ENCODE measurements at regions not wholly inside any gene's neighbourhood (a gene's known extent, or its start where the extent isn't known, plus 50 kb on each side); places are given as distances from the start of the nearest gene placed in this dataset.

- peak; percentile 46 for DNase-seq (ENCODE audit: low read depth)
Observed at GRCh38 chr16:5379954-5380353, 282.4 kb upstream of the EEF2KMT start.

GRCh38 chr16:5378531-5378930 is 280.9 kb upstream of the EEF2KMT start:
- no peak for DNase-seq (ENCODE audit: low read depth)

DNA sequence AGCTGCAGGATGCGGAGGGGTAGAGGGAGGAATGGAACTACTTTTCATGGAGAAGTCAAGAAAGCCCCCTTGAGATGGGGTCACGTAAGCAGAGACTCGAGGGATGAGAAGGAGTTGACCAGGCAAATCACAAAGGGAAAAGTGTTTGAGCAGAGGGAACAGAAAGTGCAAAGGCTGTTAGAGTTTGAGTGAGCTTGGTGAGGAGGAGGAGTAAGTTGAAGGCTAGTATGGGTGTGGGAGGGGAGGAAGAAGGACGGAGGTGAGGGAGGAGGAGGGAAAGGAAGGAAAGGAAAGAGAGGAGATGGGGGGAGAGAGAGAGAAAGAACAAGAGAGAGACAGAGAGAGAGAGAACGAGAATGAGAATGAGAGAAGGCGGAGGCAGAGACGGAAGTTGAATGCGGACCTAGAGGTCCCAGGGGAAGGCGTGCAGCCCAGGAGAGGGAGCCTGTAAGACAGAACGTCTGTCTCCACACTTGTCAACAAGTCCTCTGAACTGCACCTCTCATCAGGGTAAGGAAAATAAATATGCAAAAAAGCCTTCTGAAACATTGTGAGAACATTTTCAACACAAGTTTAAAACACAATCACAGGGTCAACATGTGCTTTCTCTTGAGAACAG is 279.8 kb upstream of the EEF2KMT start:
- DNase-seq (ENCODE audit: low read depth), result no peak

DNA sequence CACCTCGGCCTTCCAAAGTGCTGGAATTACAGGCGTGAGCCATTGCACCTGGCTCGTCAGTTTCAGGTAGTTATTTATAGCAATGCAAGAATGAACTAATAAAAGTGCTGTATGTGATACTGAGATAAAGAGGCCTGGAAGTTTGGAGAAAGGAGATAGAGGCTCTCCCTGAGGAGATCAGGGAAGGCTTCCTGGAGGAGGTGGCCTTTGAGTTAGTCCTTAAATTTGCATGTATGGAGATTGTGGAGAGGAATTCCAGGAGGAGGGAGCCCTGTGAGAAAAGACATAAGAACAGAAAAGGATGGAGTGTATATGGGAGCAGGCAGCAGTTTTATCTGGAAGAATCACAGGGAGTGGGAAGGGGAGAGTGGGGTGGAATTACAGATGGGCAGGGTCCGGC is 276.6 kb upstream of the EEF2KMT start:
- DNase-seq (ENCODE audit: low read depth), result no peak

DNA sequence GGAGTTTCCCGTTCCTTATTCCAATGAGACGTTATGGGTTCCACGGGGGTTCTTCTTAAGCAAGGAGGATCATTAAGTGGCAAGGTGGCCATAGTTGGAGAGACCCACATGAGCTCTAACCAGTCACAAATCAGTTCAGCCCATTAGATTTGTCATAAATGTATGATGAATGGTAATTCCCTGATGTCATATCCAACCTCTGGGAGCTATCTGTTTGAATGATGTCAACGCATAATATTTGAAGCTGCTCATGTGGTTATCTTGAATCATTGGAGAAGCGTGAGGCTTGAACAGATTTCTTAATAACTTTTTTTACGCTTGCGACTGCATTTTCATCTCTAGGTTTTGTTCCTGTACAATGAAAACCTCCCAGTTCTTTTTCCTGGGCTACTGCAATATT is 270.4 kb upstream of the EEF2KMT start:
- DNase-seq (ENCODE audit: low read depth), result no peak

DNA sequence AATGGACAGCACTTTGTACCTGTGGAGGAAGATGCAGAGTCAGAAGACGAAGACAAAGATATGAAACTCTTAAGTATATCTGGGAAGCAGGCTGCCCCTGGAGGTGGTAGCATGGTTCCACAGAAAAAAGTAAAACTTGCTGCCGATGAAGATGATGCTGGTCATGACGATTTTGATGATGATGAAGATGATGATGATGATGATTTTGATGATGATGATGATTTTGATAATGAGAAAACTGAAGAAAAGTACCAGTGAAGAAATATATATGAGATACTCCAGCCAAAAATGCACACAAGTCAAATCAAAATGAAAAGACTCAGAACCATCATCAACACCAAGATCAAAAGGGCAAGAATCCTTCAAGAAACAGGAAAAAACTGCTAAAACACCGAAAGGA is 268.5 kb upstream of the EEF2KMT start:
- DNase-seq (ENCODE audit: low read depth), result no peak

- no peak for DNase-seq (ENCODE audit: low read depth)
Observed at GRCh38 chr16:5364186-5364585, 266.6 kb upstream of the EEF2KMT start.

- DNase-seq (ENCODE audit: low read depth), result no peak
Observed at GRCh38 chr16:5361322-5361721, 263.7 kb upstream of the EEF2KMT start.

GRCh38 chr16:5354645-5355044 is 257.1 kb upstream of the EEF2KMT start:
- DNase-seq (ENCODE audit: low read depth), result no peak

- peak; percentile 29 for DNase-seq (ENCODE audit: low read depth)
Observed at GRCh38 chr16:5349670-5350517, 252.3 kb upstream of the EEF2KMT start.

- no peak for DNase-seq (ENCODE audit: low read depth)
Observed at GRCh38 chr16:5349101-5349500, 251.5 kb upstream of the EEF2KMT start.

GRCh38 chr16:5347561-5347960 is 250.0 kb upstream of the EEF2KMT start:
- DNase-seq (ENCODE audit: low read depth), result no peak

DNA sequence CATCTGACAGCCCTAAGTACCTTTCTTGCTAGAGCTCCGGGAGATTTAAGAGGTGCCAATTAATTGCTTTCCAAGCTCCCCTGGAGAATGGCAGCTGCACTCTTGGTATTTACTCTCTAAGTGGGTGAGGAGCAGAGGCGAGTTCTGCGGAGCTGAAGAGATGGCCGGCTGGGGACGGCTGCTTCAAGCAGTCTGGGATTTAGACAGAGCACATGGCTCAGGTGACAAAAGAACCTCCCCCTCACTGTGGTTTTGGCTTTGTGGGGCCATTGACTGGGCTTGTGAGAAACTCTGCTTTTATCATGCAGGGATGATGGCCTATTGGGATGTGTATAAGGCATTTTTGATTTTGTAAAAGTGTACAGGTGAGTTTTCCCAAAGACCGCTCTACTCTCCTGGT is 239.3 kb upstream of the EEF2KMT start:
- no peak for DNase-seq (ENCODE audit: low read depth)

GRCh38 chr16:5333991-5334390 is 236.4 kb upstream of the EEF2KMT start:
- peak; percentile 81 for DNase-seq (ENCODE audit: low read depth)

DNA sequence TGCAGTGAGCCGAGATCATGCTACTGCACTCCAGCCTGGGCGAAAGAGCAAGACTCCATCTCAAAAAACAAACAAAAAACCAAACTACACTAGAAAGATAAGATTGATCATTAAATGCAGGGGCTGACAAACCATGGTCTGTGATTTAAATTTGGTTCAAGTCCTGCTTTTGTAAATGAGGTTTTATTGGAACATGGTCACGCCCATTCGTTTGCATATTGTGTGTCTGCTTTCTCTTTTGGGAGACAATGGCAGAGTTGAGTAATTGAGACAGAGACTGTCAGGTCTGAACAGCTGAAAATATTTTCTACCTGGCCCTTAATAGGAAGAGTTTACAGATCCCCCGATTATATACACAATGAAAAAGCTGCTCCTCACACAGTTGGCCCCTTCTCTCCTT is 235.5 kb upstream of the EEF2KMT start:
- DNase-seq (ENCODE audit: low read depth), result no peak

DNA sequence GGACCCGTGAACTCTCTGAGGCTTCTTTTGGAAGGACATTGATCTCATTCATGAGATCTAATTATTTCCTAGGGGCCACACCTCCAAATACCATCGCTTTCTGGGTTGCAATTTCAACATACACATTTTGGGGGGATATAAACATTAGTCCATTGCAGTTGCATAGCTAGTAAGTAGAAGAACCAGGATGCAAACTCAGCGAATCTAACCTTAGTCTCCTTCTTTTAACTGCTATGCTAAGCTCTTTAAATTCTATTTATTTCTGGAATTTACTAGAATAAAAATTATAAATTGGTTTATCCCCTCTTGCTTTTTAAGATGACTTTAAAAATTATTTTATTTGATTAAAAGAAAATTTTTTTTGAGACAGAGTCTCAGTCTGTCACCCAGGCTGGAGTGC is 232.5 kb upstream of the EEF2KMT start:
- DNase-seq (ENCODE audit: low read depth), result no peak

- DNase-seq (ENCODE audit: low read depth), result peak; percentile 78
Observed at GRCh38 chr16:5328546-5328945, 231.0 kb upstream of the EEF2KMT start.

DNA sequence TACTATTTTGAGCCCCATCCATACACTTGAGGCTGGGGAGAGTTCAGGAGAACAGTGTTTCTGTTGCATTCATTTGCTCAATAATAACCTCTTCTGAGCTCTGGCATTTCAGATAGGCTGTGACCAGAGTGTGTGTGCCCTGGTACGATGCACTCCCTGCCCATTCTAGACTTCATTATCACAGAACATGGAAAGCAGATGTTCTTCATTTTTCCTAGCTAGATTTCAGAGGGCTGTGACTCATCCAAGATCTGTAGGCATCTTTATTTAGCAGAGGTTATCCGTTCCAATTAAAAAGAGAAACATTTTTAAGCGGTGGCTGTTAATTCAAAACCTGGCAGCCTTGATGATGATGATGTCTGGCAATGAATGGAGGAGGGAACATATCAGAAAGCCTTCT is 228.8 kb upstream of the EEF2KMT start:
- DNase-seq (ENCODE audit: low read depth), result peak; percentile 25

- DNase-seq (ENCODE audit: low read depth), result no peak
Observed at GRCh38 chr16:5325932-5326331, 228.3 kb upstream of the EEF2KMT start.

- peak; percentile 68 for DNase-seq (ENCODE audit: low read depth)
Observed at GRCh38 chr16:5323284-5324141, 225.9 kb upstream of the EEF2KMT start.

GRCh38 chr16:5321930-5322329 is 224.3 kb upstream of the EEF2KMT start:
- DNase-seq (ENCODE audit: low read depth), result peak; percentile 96

DNA sequence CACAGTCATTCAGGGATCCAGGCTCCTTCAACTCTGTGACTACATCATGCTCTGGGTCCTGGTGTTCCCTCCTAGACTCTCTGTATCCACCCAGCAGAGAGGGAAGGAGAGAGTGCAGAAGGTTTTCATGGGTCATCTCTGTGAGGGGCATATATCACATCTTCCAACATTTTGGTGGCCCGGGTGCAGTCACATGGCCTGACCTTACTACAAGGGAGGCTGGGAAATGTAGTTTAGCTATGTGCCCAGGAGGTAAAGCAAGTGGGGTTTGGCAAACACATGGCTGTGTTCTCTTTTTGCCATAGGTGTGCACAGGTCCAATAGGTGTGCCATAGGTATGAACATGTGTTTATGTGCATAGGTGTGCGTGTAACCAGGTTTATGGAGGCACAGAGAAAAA is 222.2 kb upstream of the EEF2KMT start:
- no peak for DNase-seq (ENCODE audit: low read depth)

- no peak for DNase-seq (ENCODE audit: low read depth)
Observed at GRCh38 chr16:5315914-5316313, 218.3 kb upstream of the EEF2KMT start.

All from M059J (cell line).